PC-3 (cell line): ENCODE measurements at regions not wholly inside any gene's neighbourhood (a gene's known extent, or its start where the extent isn't known, plus 50 kb on each side); places are given as distances from the start of the nearest gene placed in this dataset.

Experiments
- ATAC-seq: fragments of 200-7000 bp; cut with Tn5 transposase; 2 replicates; pipeline ENCODE4 v1.9.1; 2020; ENCODE audit warnings: mild to moderate bottlenecking, moderate library complexity
- BruUV-seq: library from RNA; stranded (reverse); fragments of 400-500 nt; replicated peaks from 2 replicates; lab custom pipeline; 2021; lab: Mats Ljungman, UMichigan
- CTCF ChIA-PET: fragments of 300-600 bp; sonication (Branson Sonifier 250); formaldehyde crosslinking; loops from one replicate; lab custom pipeline; 2022; ENCODE audit warnings: antibody characterized with exemption; lab: Charles Lee
- POLR2A ChIA-PET: fragments of 300-600 bp; sonication (Branson Sonifier 250); formaldehyde crosslinking; loops from one replicate; lab custom pipeline; 2022; ENCODE audit warnings: antibody characterized with exemption; ENCODE audit not compliant: unreplicated experiment; lab: Charles Lee
- DNase-seq: peaks from one replicate; pipeline ENCODE4 v3.0.0-alpha.2; 2015
- H2AFZ ChIP-seq: fragments of 300-600 bp; sonication (generic); 2 replicates; pipeline ENCODE4 v1.6.0; 2016; ENCODE audit warnings: antibody characterized with exemption, low read length
- H3F3A ChIP-seq: fragments of 300-600 bp; sonication (generic); one replicate; pipeline ENCODE4 v1.6.0; 2017; ENCODE audit warnings: antibody characterized with exemption, low read length, control low read depth, mild to moderate bottlenecking; ENCODE audit not compliant: unreplicated experiment
- H3K27ac ChIP-seq: fragments of 300-600 bp; sonication (generic); 2 replicates; pipeline ENCODE4 v1.5.1; 2016; ENCODE audit warnings: mild to moderate bottlenecking, low read length
- H3K27me3 ChIP-seq: fragments of 300-600 bp; sonication (generic); 2 replicates; pipeline ENCODE4 v1.6.1; 2016; ENCODE audit warnings: low read length, mixed read lengths
- H3K36me3 ChIP-seq: fragments of 300-600 bp; sonication (generic); 2 replicates; pipeline ENCODE4 v1.6.1; 2016; ENCODE audit warnings: low read depth, mixed run types, low read length, mixed read lengths
- H3K4me1 ChIP-seq: fragments of 300-600 bp; sonication (generic); 2 replicates; pipeline ENCODE4 v1.5.1; 2016; ENCODE audit warnings: low read length; ENCODE audit not compliant: insufficient read depth
- H3K4me2 ChIP-seq: fragments of 300-600 bp; sonication (generic); 2 replicates; pipeline ENCODE4 v1.6.0; 2016; ENCODE audit warnings: low read length
- H3K4me3 ChIP-seq: fragments of 300-600 bp; sonication (generic); 2 replicates; pipeline ENCODE4 v1.5.1; 2016; ENCODE audit warnings: mild to moderate bottlenecking, low read length, mixed read lengths
- H3K79me2 ChIP-seq: fragments of 300-600 bp; sonication (generic); 2 replicates; pipeline ENCODE4 v1.6.1; 2017; ENCODE audit warnings: low read length, mixed read lengths
- H3K9ac ChIP-seq: fragments of 300-600 bp; sonication (generic); 2 replicates; pipeline ENCODE4 v1.6.0; 2016; ENCODE audit warnings: mild to moderate bottlenecking, low read length
- H3K9me2 ChIP-seq: fragments of 300-600 bp; sonication (generic); replicated peaks from 2 replicates; pipeline ENCODE4 v1.6.1; 2016; ENCODE audit warnings: mixed run types, low read length, mixed read lengths
- H3K9me3 ChIP-seq: fragments of 300-600 bp; sonication (generic); 2 replicates; pipeline ENCODE4 v1.6.1; 2016; ENCODE audit warnings: low read length, mixed read lengths
- H4K20me1 ChIP-seq: fragments of 300-600 bp; sonication (generic); 2 replicates; pipeline ENCODE4 v1.6.1; 2016; ENCODE audit warnings: low read length, mixed read lengths
- CTCF ChIP-seq: fragments of 300-600 bp; sonication (generic); conservative IDR thresholded peaks from 2 replicates; pipeline ENCODE4 v1.5.1; 2017; ENCODE audit warnings: antibody characterized with exemption, low read depth, mild to moderate bottlenecking, low read length
- EZH2 ChIP-seq: fragments of 300-600 bp; sonication (generic); IDR thresholded peaks from one replicate; pipeline ENCODE4 v1.6.1; 2017; ENCODE audit warnings: antibody characterized with exemption, mild to moderate bottlenecking, low read length; ENCODE audit not compliant: unreplicated experiment
- EZH2phosphoT487 ChIP-seq: fragments of 300-600 bp; sonication (generic); IDR thresholded peaks from 2 replicates; pipeline ENCODE4 v1.6.1; 2018; ENCODE audit warnings: mild to moderate bottlenecking, antibody characterized with exemption, low read length, borderline replicate concordance
- intact Hi-C: fragments of 100-400 bp; cut with micrococcal nuclease; formaldehyde crosslinking; loops from 2 replicates; pipeline ENCODE4 v1.9.0; 2023

DNA sequence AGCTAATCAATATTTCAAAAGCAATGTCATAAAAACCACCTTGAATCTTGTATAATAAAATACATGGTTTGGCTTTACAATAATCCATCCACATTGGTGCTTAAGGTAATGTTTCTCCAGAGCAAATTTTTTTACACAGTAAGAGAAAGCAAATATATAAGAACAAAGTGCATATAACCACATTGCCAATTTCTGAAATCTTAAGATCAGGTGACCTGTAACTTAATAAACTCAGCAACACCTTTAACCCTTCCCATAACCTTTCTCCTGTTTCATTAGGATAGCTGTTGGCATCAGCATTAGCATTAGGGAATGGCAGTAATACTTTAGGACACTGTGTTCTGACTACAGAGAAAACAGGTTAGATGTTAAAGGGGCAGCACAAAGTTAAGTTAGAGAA, 155.9 kb upstream of the SEMA3D start:
- no peaks in the 10 kb centered on the region for H3K79me2 ChIP-seq
- H3K4me2 ChIP-seq: no peak overlapping the region
- DNase-seq: no peak
- H3K9ac ChIP-seq: no peak overlapping the region
- no peaks in the 10 kb centered on the region for H3K36me3 ChIP-seq
- intact Hi-C loops: no loop called here
- H3K4me1 ChIP-seq: no peaks in the 10 kb centered on the region
- no peaks in the 10 kb centered on the region for H3K9me2 ChIP-seq
- H3K9me3 ChIP-seq: no peaks in the 10 kb centered on the region
- POLR2A ChIA-PET: no interaction called here
- no peaks in the 10 kb centered on the region for H3K27me3 ChIP-seq
- BruUV-seq: no TSS peak
- TF ChIP-seq EZH2 (no peak), CTCF (no peak), EZH2phosphoT487 (no peak)
- H3K4me3 ChIP-seq: no peak overlapping the region
- no peak overlapping the region for H2AFZ ChIP-seq
- CTCF ChIA-PET: no interaction called here
- no peaks in the 10 kb centered on the region for H3F3A ChIP-seq
- no peaks in the 10 kb centered on the region for H4K20me1 ChIP-seq
- H3K27ac ChIP-seq: no peak overlapping the region
- ATAC-seq: no peak

- no peak for ATAC-seq
Measured at GRCh38 chr7:85341973-85342372, 155.1 kb upstream of the SEMA3D start.

GRCh38 chr7:85341121-85341520, 154.3 kb upstream of the SEMA3D start:
- no peaks in the 10 kb centered on the region for H3K4me1 ChIP-seq
- H3K27me3 ChIP-seq: no peaks in the 10 kb centered on the region
- H3K4me2 ChIP-seq: no peak overlapping the region
- DNase-seq: no peak
- no peaks in the 10 kb centered on the region for H3K79me2 ChIP-seq
- TF ChIP-seq CTCF (no peak), EZH2phosphoT487 (no peak), EZH2 (no peak)
- H3K27ac ChIP-seq: no peak overlapping the region
- CTCF ChIA-PET: no interaction called here
- H2AFZ ChIP-seq: no peak overlapping the region
- no peak overlapping the region for H3K9ac ChIP-seq
- POLR2A ChIA-PET: no interaction called here
- no peaks in the 10 kb centered on the region for H3F3A ChIP-seq
- ATAC-seq: no peak
- no peaks in the 10 kb centered on the region for H3K9me2 ChIP-seq
- intact Hi-C loops: no loop called here
- no peaks in the 10 kb centered on the region for H3K9me3 ChIP-seq
- no peaks in the 10 kb centered on the region for H3K36me3 ChIP-seq
- H4K20me1 ChIP-seq: no peaks in the 10 kb centered on the region
- H3K4me3 ChIP-seq: no peak overlapping the region
- BruUV-seq: no TSS peak

More at GRCh38 chr7:85341973-85342372, 155.1 kb upstream of the SEMA3D start:
- Histone ChIP-seq H3K27ac (no peak overlapping the region), H3F3A (no peaks in the 10 kb centered on the region), H3K36me3 (no peaks in the 10 kb centered on the region), H3K9ac (no peak overlapping the region), H4K20me1 (no peaks in the 10 kb centered on the region), H3K4me1 (no peaks in the 10 kb centered on the region), H3K79me2 (no peaks in the 10 kb centered on the region), H2AFZ (no peak overlapping the region), H3K9me3 (no peaks in the 10 kb centered on the region), H3K27me3 (no peaks in the 10 kb centered on the region), H3K4me3 (no peak overlapping the region), H3K4me2 (no peak overlapping the region), H3K9me2 (no peaks in the 10 kb centered on the region)
- intact Hi-C loops: no loop called here
- no peak for DNase-seq
- no peak for TF ChIP-seq EZH2phosphoT487
- ChIA-PET POLR2A (no interaction called here), CTCF (no interaction called here)
- BruUV-seq: no TSS peak
